Heart left ventricle (tissue), 13 donors: ENCODE measurements at regions not wholly inside any gene's neighbourhood (a gene's known extent, or its start where the extent isn't known, plus 50 kb on each side); places are given as distances from the start of the nearest gene placed in this dataset.

Source experiments
- POLR2A ChIP-seq, 2 donors: fragments of 450-650 bp; IDR thresholded peaks; one replicate each; pipeline ENCODE4 v1.6.1; 2017; ENCODE audit warnings: antibody characterized with exemption in 2 of 2, mild to moderate bottlenecking in 2 of 2, moderate library complexity in 2 of 2
- TF ChIP-seq, protein P1 (sequence below), 12 donors: fragments of 200-600 bp; sonication (generic) in 4 of 12; IDR thresholded peaks; one replicate each; pipeline versions ENCODE4 v1.5.0 to v1.8.0; 2018 to 2022; ENCODE audit warnings: antibody characterized with exemption in 12 of 12, mild to moderate bottlenecking in 5 of 12
- donor health status: ischemic (EF 13 %, LVEDD 7.1; RV severe dilation, severe dysfunction).
- donor health status: DM: no; HTN: yes; CAD: no.
- donor health status: DM: no; HTN: no; CAD: no.
- donor health status: ischemic (EF 25% LVEDD 6.9; RV normal size, moderate dysfunction).
- donor health status: ischemic (EF 25% LVEDD 5.7; RV mildly dilated, moderate dysfunction).
- donor health status: ischemic (EF 35%, LVEDD 5.7; RV mildly dilated, moderate dysfunction).
- donor health status: nonischemic (EF 11% LVEDD 7.7; RV severe dilation, severe dysfunction).
- donor health status: DM: yes; HTN: yes; CAD: no.
- donor health status: PGD.
- donor health status: ischemic (EF 29% LVEDD 5.4; RV normal size, mild dysfunction).
- donor health status: nonischemic (EF 23%, LVEDD 6.1; RV moderate dilation, normal function).

DNA sequence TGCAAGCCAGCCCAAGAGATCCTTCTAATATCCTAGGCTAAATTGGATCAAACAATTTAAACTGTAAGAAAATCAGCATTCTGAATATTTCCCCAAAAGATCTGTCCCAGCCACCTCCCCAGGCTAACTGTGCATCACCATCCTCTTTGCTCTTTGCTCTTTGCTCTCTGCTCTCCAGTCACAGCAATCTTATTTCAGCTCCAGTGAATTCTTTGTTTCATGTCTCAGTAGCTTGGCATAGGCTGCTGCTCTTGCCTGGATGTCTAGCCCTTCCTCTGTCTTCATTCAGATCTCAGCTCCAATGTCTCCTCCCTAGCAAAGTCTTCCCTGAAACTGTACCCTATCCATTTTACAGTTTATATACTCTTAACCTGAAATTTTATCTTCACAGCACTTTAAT, 399.8 kb upstream of the USP15 start:
- TF ChIP-seq POLR2A (IDR thresholded peaks at IDR 0.05) = no peak
- TF ChIP-seq, protein P1, sequence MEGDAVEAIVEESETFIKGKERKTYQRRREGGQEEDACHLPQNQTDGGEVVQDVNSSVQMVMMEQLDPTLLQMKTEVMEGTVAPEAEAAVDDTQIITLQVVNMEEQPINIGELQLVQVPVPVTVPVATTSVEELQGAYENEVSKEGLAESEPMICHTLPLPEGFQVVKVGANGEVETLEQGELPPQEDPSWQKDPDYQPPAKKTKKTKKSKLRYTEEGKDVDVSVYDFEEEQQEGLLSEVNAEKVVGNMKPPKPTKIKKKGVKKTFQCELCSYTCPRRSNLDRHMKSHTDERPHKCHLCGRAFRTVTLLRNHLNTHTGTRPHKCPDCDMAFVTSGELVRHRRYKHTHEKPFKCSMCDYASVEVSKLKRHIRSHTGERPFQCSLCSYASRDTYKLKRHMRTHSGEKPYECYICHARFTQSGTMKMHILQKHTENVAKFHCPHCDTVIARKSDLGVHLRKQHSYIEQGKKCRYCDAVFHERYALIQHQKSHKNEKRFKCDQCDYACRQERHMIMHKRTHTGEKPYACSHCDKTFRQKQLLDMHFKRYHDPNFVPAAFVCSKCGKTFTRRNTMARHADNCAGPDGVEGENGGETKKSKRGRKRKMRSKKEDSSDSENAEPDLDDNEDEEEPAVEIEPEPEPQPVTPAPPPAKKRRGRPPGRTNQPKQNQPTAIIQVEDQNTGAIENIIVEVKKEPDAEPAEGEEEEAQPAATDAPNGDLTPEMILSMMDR (IDR thresholded peaks at IDR 0.05) = no peak
